Superior temporal gyrus (tissue), 1 donor: ENCODE measurements at regions not wholly inside any gene's neighbourhood (a gene's known extent, or its start where the extent isn't known, plus 50 kb on each side); places are given as distances from the start of the nearest gene placed in this dataset.

Experiments
- DNase-seq: peaks from one replicate; pipeline ENCODE4 v3.0.0-alpha.2; 2016; ENCODE audit errors: extremely low spot score

- no peak for DNase-seq
Measured at GRCh38 chr4:1512051-1512737, 106.0 kb upstream of the NKX1-1 start.

GRCh38 chr4:1511441-1512041, 105.3 kb upstream of the NKX1-1 start:
- DNase-seq = no peak

- DNase-seq = no peak
Measured at GRCh38 chr4:1510931-1511330, 104.7 kb upstream of the NKX1-1 start.

- no peak for DNase-seq
Measured at GRCh38 chr4:1509366-1509765, 103.1 kb upstream of the NKX1-1 start.

GRCh38 chr4:1508161-1509160, 102.2 kb upstream of the NKX1-1 start:
- DNase-seq = no peak

GRCh38 chr4:1506956-1507721, 100.9 kb upstream of the NKX1-1 start:
- no peak for DNase-seq

- DNase-seq = no peak
Measured at GRCh38 chr4:1505511-1506460, 99.5 kb upstream of the NKX1-1 start.

GRCh38 chr4:1504595-1505500, 98.6 kb upstream of the NKX1-1 start:
- DNase-seq = no peak

GRCh38 chr4:1503583-1504471, 97.6 kb upstream of the NKX1-1 start:
- DNase-seq = no peak

GRCh38 chr4:1502976-1503375, 96.7 kb upstream of the NKX1-1 start:
- no peak for DNase-seq

GRCh38 chr4:1502501-1502886, 96.3 kb upstream of the NKX1-1 start:
- DNase-seq = no peak

GRCh38 chr4:1501754-1502500, 95.7 kb upstream of the NKX1-1 start:
- DNase-seq = no peak

GRCh38 chr4:1500966-1501753, 94.9 kb upstream of the NKX1-1 start:
- DNase-seq = no peak

- DNase-seq = no peak
Measured at GRCh38 chr4:1500231-1500965, 94.2 kb upstream of the NKX1-1 start.

GRCh38 chr4:1499465-1499864, 93.2 kb upstream of the NKX1-1 start:
- DNase-seq = no peak

GRCh38 chr4:1497189-1497801, 91.1 kb upstream of the NKX1-1 start:
- no peak for DNase-seq
